H1 (cell line): ENCODE measurements at regions not wholly inside any gene's neighbourhood (a gene's known extent, or its start where the extent isn't known, plus 50 kb on each side); places are given as distances from the start of the nearest gene placed in this dataset.

Experiments
- CHD7 ChIP-seq: fragments of 300-600 bp; sonication (generic); IDR thresholded peaks from 2 replicates; pipeline ENCODE4 v1.7.1; 2012; ENCODE audit warnings: low read length, moderate library complexity, mild to moderate bottlenecking, inconsistent platforms; ENCODE audit not compliant: insufficient replicate concordance

GRCh38 chr20:53852691-53853090 lies 217.7 kb downstream of the BCAS1 start (continued):
- no peak for TF ChIP-seq CHD7
